PC-3 (cell line): ENCODE measurements at regions not wholly inside any gene's neighbourhood (a gene's known extent, or its start where the extent isn't known, plus 50 kb on each side); places are given as distances from the start of the nearest gene placed in this dataset.

Source experiments
- CTCF ChIP-seq: fragments of 300-600 bp; sonication (generic); conservative IDR thresholded peaks from 2 replicates; pipeline ENCODE4 v1.5.1; 2017; ENCODE audit warnings: antibody characterized with exemption, low read depth, mild to moderate bottlenecking, low read length
- EZH2 ChIP-seq: fragments of 300-600 bp; sonication (generic); IDR thresholded peaks from one replicate; pipeline ENCODE4 v1.6.1; 2017; ENCODE audit warnings: antibody characterized with exemption, mild to moderate bottlenecking, low read length; ENCODE audit not compliant: unreplicated experiment

- TF ChIP-seq CTCF = no peak
- TF ChIP-seq EZH2 = no peak
Measured at GRCh38 chr9:7388755-7389154, 410.8 kb downstream of the DMAC1 start.
